WTC11 (cell line): ENCODE measurements at regions not wholly inside any gene's neighbourhood (a gene's known extent, or its start where the extent isn't known, plus 50 kb on each side); places are given as distances from the start of the nearest gene placed in this dataset.
A peak's percentile ranks its signal among the peaks of the same experiment; 100 is the strongest.

Experiments used
- ATAC-seq: fragments of 200-7000 bp; cut with Tn5 transposase; 2 replicates; pipeline ENCODE4 v1.10.0; 2021; ENCODE audit warnings: mild to moderate bottlenecking, moderate library complexity
- CTCF ChIA-PET: fragments of 300-600 bp; sonication (Branson Sonifier 250); formaldehyde crosslinking; loops from one replicate; lab custom pipeline; 2021; ENCODE audit warnings: antibody characterized with exemption; lab: Charles Lee
- POLR2A ChIA-PET: fragments of 350-600 bp; sonication (Branson Sonifier 250); formaldehyde crosslinking; loops from one replicate; lab custom pipeline; 2021; ENCODE audit warnings: antibody characterized with exemption; lab: Charles Lee
- DNase-seq: peaks from one replicate; pipeline ENCODE4 v3.0.0; 2021; ENCODE audit warnings: low spot score
- H3K27ac Mint-ChIP-seq: 2 replicates; pipeline ENCODE4 v1.8.0; 2021; ENCODE audit warnings: mixed read lengths
- H3K27me3 Mint-ChIP-seq: 2 replicates; pipeline ENCODE4 v1.8.0; 2021; ENCODE audit warnings: low read depth, mild to moderate bottlenecking, moderate library complexity, mixed read lengths
- H3K36me3 Mint-ChIP-seq: 2 replicates; pipeline ENCODE4 v1.8.0; 2021; ENCODE audit warnings: mixed read lengths
- H3K4me1 Mint-ChIP-seq: 2 replicates; pipeline ENCODE4 v1.8.0; 2022; ENCODE audit warnings: mixed read lengths
- H3K4me3 Mint-ChIP-seq: 2 replicates; pipeline ENCODE4 v1.8.0; 2021; ENCODE audit warnings: mild to moderate bottlenecking, moderate library complexity, mixed read lengths
- H3K9me3 Mint-ChIP-seq: 2 replicates; pipeline ENCODE4 v1.8.0; 2021; ENCODE audit warnings: mixed read lengths
- ATF1 ChIP-seq: sonication (generic); formaldehyde crosslinking; IDR thresholded peaks from 2 replicates; pipeline ENCODE4 v1.8.1; 2023; ENCODE audit warnings: mild to moderate bottlenecking, moderate library complexity, missing genetic modification reagents
- ATF3 ChIP-seq: sonication (generic); formaldehyde crosslinking; conservative IDR thresholded peaks from 2 replicates; pipeline ENCODE4 v1.8.1; 2022; ENCODE audit warnings: mild to moderate bottlenecking, missing genetic modification reagents
- EMX1 ChIP-seq: fragments of 250-450 bp; sonication (Bioruptor Pico); IDR thresholded peaks from 2 replicates; pipeline ENCODE4 v1.8.0; 2021; ENCODE audit warnings: mild to moderate bottlenecking
- FOXK1 ChIP-seq: sonication (generic); formaldehyde crosslinking; IDR thresholded peaks from 2 replicates; pipeline ENCODE4 v1.8.0; 2022; ENCODE audit warnings: mild to moderate bottlenecking, moderate library complexity, missing genetic modification reagents
- GRHL2 ChIP-seq: fragments of 250-450 bp; sonication (Bioruptor Pico); IDR thresholded peaks from 2 replicates; pipeline ENCODE4 v1.8.0; 2022; ENCODE audit warnings: mild to moderate bottlenecking, moderate library complexity; ENCODE audit not compliant: insufficient replicate concordance, severe bottlenecking
- JUN ChIP-seq: sonication (generic); formaldehyde crosslinking; IDR thresholded peaks from 2 replicates; pipeline ENCODE4 v1.8.0; 2023; ENCODE audit warnings: mild to moderate bottlenecking, missing genetic modification reagents
- KAT7 ChIP-seq: sonication (generic); formaldehyde crosslinking; IDR thresholded peaks from 2 replicates; pipeline ENCODE4 v1.8.1; 2023; ENCODE audit warnings: missing genetic modification reagents, mild to moderate bottlenecking, borderline replicate concordance
- NFE2L1 ChIP-seq: sonication (generic); formaldehyde crosslinking; IDR thresholded peaks from 2 replicates; pipeline ENCODE4 v1.8.1; 2023; ENCODE audit warnings: missing genetic modification reagents
- NR2C2 ChIP-seq: sonication (generic); formaldehyde crosslinking; IDR thresholded peaks from 2 replicates; pipeline ENCODE4 v1.8.0; 2022; ENCODE audit warnings: mild to moderate bottlenecking, missing genetic modification reagents
- SMAD3 ChIP-seq: sonication (generic); formaldehyde crosslinking; IDR thresholded peaks from 2 replicates; pipeline ENCODE4 v1.8.0; 2022; ENCODE audit warnings: missing genetic modification reagents, mild to moderate bottlenecking, borderline replicate concordance
- ZNF232 ChIP-seq: sonication (generic); formaldehyde crosslinking; IDR thresholded peaks from 2 replicates; pipeline ENCODE4 v1.8.0; 2022; ENCODE audit warnings: mild to moderate bottlenecking, missing genetic modification reagents
- ZNF423 ChIP-seq: fragments of 250-450 bp; sonication (Bioruptor Pico); IDR thresholded peaks from 2 replicates; pipeline ENCODE4 v2.1.2; 2022; ENCODE audit warnings: mild to moderate bottlenecking, moderate library complexity
- ZNF532 ChIP-seq: fragments of 250-450 bp; sonication (Bioruptor Pico); IDR thresholded peaks from 2 replicates; pipeline ENCODE4 v1.9.0; 2021; ENCODE audit warnings: mild to moderate bottlenecking, borderline replicate concordance
- ZNF671 ChIP-seq: fragments of 250-450 bp; sonication (Bioruptor Pico); IDR thresholded peaks from 2 replicates; pipeline ENCODE4 v1.8.0; 2021; ENCODE audit warnings: mild to moderate bottlenecking
- TF ChIP-seq, protein P1 (sequence below): sonication (generic); formaldehyde crosslinking; IDR thresholded peaks from 2 replicates; pipeline ENCODE4 v1.8.0; 2022; ENCODE audit warnings: mild to moderate bottlenecking, missing genetic modification reagents
- TF ChIP-seq, protein P2 (sequence below): sonication (generic); formaldehyde crosslinking; IDR thresholded peaks from 2 replicates; pipeline ENCODE4 v1.8.1; 2023; ENCODE audit warnings: mild to moderate bottlenecking, moderate library complexity, missing genetic modification reagents
- TF ChIP-seq, protein P3 (sequence below): sonication (generic); formaldehyde crosslinking; IDR thresholded peaks from 2 replicates; pipeline ENCODE4 v1.8.0; 2023; ENCODE audit warnings: mild to moderate bottlenecking, missing genetic modification reagents
- TF ChIP-seq, protein P4 (sequence below): sonication (generic); formaldehyde crosslinking; IDR thresholded peaks from 2 replicates; pipeline ENCODE4 v1.8.1; 2023; ENCODE audit warnings: mild to moderate bottlenecking, missing genetic modification reagents

DNA sequence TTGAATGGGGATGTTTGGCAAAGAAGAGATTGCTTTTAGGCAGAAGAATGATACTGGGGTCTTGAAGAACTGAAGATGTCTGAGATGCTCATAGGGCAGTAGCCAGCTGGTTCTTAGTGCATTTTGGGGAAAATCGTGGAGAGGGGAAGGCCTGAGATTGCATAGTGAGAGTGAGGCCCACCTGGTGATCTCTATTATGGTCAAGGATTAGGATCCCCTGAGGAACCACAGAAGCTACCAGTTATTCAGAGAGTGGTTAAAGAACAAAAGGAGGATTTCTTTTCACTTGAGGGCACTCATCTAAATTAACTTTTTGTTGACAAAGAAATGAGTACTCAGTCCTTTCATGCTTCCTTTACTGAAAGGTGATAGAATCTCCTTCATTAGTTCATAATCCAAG lies 271.3 kb upstream of the HAND2 start:
- no peak overlapping the region for H3K4me3 Mint-ChIP-seq
- H3K27ac Mint-ChIP-seq = no peak overlapping the region
- DNase-seq = no peak
- peaks cover 10% of the 10 kb centered on the region for H3K4me1 Mint-ChIP-seq
- ChIA-PET POLR2A (no interaction called here), CTCF (interaction anchor here (1.6 kb wide), 1 partner anchor 49 kb away, joined by 5 read pairs; no protein-coding TSS in a partner anchor)
- TF ChIP-seq ZNF423 (CRISPR knock-in tag) = peak; percentile 76; the same call in 1 of the 2 replicates
- no peak for TF ChIP-seq FOXK1 (CRISPR knock-in tag)
- H3K36me3 Mint-ChIP-seq = no peaks in the 10 kb centered on the region
- H3K27me3 Mint-ChIP-seq = no peaks in the 10 kb centered on the region
- no peaks in the 10 kb centered on the region for H3K9me3 Mint-ChIP-seq
- ATAC-seq = peak; percentile 71

DNA sequence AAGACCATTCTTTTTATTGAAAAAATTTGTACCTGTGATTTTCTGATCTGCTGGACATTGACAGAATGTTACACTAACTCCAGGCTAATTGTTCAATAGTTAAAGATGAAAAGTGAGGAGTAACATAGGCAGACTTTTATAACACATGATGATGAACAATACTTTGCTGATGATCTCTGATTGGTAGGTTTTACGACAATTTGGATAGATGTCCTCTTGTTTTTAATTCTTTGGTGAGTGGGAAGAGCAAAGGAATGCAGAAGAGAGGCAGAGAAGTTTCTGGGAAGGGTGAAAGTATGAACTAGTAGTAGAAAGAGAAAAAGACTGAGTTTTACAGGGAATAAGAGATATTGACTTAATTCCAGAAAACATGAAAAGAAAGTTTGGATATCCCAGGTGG lies 267.3 kb upstream of the HAND2 start:
- H3K27ac Mint-ChIP-seq = no peak overlapping the region
- H3K27me3 Mint-ChIP-seq = no peaks in the 10 kb centered on the region
- ChIA-PET POLR2A (no interaction called here), CTCF (no interaction called here)
- peaks cover 10% of the 10 kb centered on the region for H3K4me1 Mint-ChIP-seq
- H3K36me3 Mint-ChIP-seq = no peaks in the 10 kb centered on the region
- no peak overlapping the region for H3K4me3 Mint-ChIP-seq
- H3K9me3 Mint-ChIP-seq = no peaks in the 10 kb centered on the region
- DNase-seq (no peak), ATAC-seq (no peak)
- TF ChIP-seq ATF3 (CRISPR knock-in tag) (no peak), ZNF532 (CRISPR knock-in tag) (no peak), SMAD3 (CRISPR knock-in tag) (no peak), ZNF671 (CRISPR knock-in tag) (no peak), EMX1 (no peak), NR2C2 (CRISPR knock-in tag) (no peak), ATF1 (CRISPR knock-in tag) (no peak), ZNF232 (CRISPR knock-in tag) (no peak), NFE2L1 (CRISPR knock-in tag) (no peak), KAT7 (CRISPR knock-in tag) (no peak), GRHL2 (no peak), JUN (CRISPR knock-in tag) (no peak)
- TF ChIP-seq, protein P1, sequence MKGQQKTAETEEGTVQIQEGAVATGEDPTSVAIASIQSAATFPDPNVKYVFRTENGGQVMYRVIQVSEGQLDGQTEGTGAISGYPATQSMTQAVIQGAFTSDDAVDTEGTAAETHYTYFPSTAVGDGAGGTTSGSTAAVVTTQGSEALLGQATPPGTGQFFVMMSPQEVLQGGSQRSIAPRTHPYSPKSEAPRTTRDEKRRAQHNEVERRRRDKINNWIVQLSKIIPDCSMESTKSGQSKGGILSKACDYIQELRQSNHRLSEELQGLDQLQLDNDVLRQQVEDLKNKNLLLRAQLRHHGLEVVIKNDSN = no peak
- TF ChIP-seq, protein P2, sequence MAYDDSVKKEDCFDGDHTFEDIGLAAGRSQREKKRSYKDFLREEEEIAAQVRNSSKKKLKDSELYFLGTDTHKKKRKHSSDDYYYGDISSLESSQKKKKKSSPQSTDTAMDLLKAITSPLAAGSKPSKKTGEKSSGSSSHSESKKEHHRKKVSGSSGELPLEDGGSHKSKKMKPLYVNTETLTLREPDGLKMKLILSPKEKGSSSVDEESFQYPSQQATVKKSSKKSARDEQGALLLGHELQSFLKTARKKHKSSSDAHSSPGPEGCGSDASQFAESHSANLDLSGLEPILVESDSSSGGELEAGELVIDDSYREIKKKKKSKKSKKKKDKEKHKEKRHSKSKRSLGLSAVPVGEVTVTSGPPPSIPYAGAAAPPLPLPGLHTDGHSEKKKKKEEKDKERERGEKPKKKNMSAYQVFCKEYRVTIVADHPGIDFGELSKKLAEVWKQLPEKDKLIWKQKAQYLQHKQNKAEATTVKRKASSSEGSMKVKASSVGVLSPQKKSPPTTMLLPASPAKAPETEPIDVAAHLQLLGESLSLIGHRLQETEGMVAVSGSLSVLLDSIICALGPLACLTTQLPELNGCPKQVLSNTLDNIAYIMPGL (CRISPR knock-in tag) = no peak
- TF ChIP-seq, protein P3, sequence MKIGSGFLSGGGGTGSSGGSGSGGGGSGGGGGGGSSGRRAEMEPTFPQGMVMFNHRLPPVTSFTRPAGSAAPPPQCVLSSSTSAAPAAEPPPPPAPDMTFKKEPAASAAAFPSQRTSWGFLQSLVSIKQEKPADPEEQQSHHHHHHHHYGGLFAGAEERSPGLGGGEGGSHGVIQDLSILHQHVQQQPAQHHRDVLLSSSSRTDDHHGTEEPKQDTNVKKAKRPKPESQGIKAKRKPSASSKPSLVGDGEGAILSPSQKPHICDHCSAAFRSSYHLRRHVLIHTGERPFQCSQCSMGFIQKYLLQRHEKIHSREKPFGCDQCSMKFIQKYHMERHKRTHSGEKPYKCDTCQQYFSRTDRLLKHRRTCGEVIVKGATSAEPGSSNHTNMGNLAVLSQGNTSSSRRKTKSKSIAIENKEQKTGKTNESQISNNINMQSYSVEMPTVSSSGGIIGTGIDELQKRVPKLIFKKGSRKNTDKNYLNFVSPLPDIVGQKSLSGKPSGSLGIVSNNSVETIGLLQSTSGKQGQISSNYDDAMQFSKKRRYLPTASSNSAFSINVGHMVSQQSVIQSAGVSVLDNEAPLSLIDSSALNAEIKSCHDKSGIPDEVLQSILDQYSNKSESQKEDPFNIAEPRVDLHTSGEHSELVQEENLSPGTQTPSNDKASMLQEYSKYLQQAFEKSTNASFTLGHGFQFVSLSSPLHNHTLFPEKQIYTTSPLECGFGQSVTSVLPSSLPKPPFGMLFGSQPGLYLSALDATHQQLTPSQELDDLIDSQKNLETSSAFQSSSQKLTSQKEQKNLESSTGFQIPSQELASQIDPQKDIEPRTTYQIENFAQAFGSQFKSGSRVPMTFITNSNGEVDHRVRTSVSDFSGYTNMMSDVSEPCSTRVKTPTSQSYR (CRISPR knock-in tag) = no peak
- TF ChIP-seq, protein P4, sequence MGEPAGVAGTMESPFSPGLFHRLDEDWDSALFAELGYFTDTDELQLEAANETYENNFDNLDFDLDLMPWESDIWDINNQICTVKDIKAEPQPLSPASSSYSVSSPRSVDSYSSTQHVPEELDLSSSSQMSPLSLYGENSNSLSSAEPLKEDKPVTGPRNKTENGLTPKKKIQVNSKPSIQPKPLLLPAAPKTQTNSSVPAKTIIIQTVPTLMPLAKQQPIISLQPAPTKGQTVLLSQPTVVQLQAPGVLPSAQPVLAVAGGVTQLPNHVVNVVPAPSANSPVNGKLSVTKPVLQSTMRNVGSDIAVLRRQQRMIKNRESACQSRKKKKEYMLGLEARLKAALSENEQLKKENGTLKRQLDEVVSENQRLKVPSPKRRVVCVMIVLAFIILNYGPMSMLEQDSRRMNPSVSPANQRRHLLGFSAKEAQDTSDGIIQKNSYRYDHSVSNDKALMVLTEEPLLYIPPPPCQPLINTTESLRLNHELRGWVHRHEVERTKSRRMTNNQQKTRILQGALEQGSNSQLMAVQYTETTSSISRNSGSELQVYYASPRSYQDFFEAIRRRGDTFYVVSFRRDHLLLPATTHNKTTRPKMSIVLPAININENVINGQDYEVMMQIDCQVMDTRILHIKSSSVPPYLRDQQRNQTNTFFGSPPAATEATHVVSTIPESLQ = no peak
